ENCODE measurements at regions not wholly inside any gene's neighbourhood (a gene's known extent, or its start where the extent isn't known, plus 50 kb on each side); places are given as distances from the start of the nearest gene placed in this dataset.
"Not testable (repeated sequence)": the region's sequence is repeated elsewhere in the genome, so short reads cannot be mapped to it uniquely, and the experiment has no call there.

GRCh38 chr3:110949194-110949593, 122.4 kb upstream of the NECTIN3 start:
- intact Hi-C loops (cut with micrococcal nuclease; ENCODE audit: unreplicated experiment); H3K4me3 ChIP-seq; in situ Hi-C loops (cut with MboI); H3K27ac ChIP-seq (ENCODE audit: control insufficient read depth, insufficient read depth); H3K4me1 ChIP-seq (ENCODE audit: control insufficient read depth, insufficient read depth, low read length); H3K27me3 ChIP-seq (replicated peaks in 1 of 2; ENCODE audit: control insufficient read depth in 2 of 2, insufficient read depth in 2 of 2, low read length in 1 of 2); H3K36me3 ChIP-seq (ENCODE audit: control insufficient read depth in 2 of 2, insufficient read depth in 2 of 2, low read length in 1 of 2); H2AFZ ChIP-seq (ENCODE audit: control insufficient read depth, low read depth, low read length); H3K9ac ChIP-seq (ENCODE audit: control insufficient read depth, insufficient read depth, low read length); DNase-seq (ENCODE audit: low read depth, low spot score); POLR2A ChIA-PET; H3K9me3 ChIP-seq (replicated peaks; ENCODE audit: control insufficient read depth, insufficient read depth, low read length); SMC1A ChIA-PET (ENCODE audit: uncharacterized antibody, unreplicated experiment); FAIRE-seq; ATAC-seq; H4K20me1 ChIP-seq (ENCODE audit: control insufficient read depth, insufficient read depth); CTCF ChIA-PET; BruUV-seq (replicated peaks); H3K4me2 ChIP-seq (ENCODE audit: control insufficient read depth, insufficient read depth); RAD21 ChIA-PET (ENCODE audit: unreplicated experiment); H3K79me2 ChIP-seq (ENCODE audit: control insufficient read depth, insufficient read depth, low read length): not testable (repeated sequence)
- WGBS (ENCODE audit: insufficient coverage, insufficient replicate concordance, low lambda C conversion rate, missing lambda C conversion rate) = 0% methylated on average over 1 of the region's 1 CpG

- DNase-seq (ENCODE audit: low read depth, low spot score) (no peak), FAIRE-seq (no peak), ATAC-seq (no peak)
- no TSS peak for BruUV-seq (replicated peaks)
- no peak overlapping the region for H3K9ac ChIP-seq (ENCODE audit: control insufficient read depth, insufficient read depth, low read length)
- H4K20me1 ChIP-seq (ENCODE audit: control insufficient read depth, insufficient read depth) = no peaks in the 10 kb centered on the region
- no peaks in the 10 kb centered on the region for H3K79me2 ChIP-seq (ENCODE audit: control insufficient read depth, insufficient read depth, low read length)
- ChIA-PET RAD21 (ENCODE audit: unreplicated experiment) (no interaction called here), POLR2A (no interaction called here), CTCF (no interaction called here), SMC1A (ENCODE audit: uncharacterized antibody, unreplicated experiment) (interaction anchor here (1.3 kb wide), 1 partner anchor 15 kb away, joined by 3 read pairs; no protein-coding TSS in a partner anchor)
- H3K4me2 ChIP-seq (ENCODE audit: control insufficient read depth, insufficient read depth) = no peak overlapping the region
- 9% methylated on average over 4 of the region's 4 CpGs for WGBS (ENCODE audit: insufficient coverage, insufficient replicate concordance, low lambda C conversion rate, missing lambda C conversion rate)
- no peaks in the 10 kb centered on the region for H3K9me3 ChIP-seq (replicated peaks; ENCODE audit: control insufficient read depth, insufficient read depth, low read length)
- no peak overlapping the region for H3K27ac ChIP-seq (ENCODE audit: control insufficient read depth, insufficient read depth)
- in situ Hi-C loops (cut with MboI) (no loop called here), intact Hi-C loops (cut with micrococcal nuclease; ENCODE audit: unreplicated experiment) (no loop called here)
- no peak for TF ChIP-seq YY1 (IDR thresholded peaks at IDR 0.05; ENCODE audit: low read depth, low read length)
- no peak for TF ChIP-seq ZNF274 (IDR thresholded peaks at IDR 0.05; ENCODE audit: insufficient read depth, insufficient read length)
- no peak for TF ChIP-seq ASH2L (IDR thresholded peaks at IDR 0.05; ENCODE audit: borderline replicate concordance, low read depth)
- TF ChIP-seq GATAD2B (conservative IDR thresholded peaks at IDR 0.05; ENCODE audit: low read depth) = no peak
- no peak for TF ChIP-seq IRF3 (IDR thresholded peaks at IDR 0.05)
- TF ChIP-seq STAT3 (IDR thresholded peaks at IDR 0.05; ENCODE audit: low read depth, low read length) = no peak
- TF ChIP-seq BHLHE40 (IDR thresholded peaks at IDR 0.05; ENCODE audit: borderline replicate concordance in 1 of 2, low read depth in 2 of 2, low read length in 1 of 2) = no peak
- no peaks in the 10 kb centered on the region for H3K27me3 ChIP-seq (replicated peaks in 1 of 2; ENCODE audit: control insufficient read depth in 2 of 2, insufficient read depth in 2 of 2, low read length in 1 of 2)
- H3K4me3 ChIP-seq = no peak overlapping the region
- no peaks in the 10 kb centered on the region for H3K36me3 ChIP-seq (ENCODE audit: control insufficient read depth in 2 of 2, insufficient read depth in 2 of 2, low read length in 1 of 2)
- no peaks in the 10 kb centered on the region for H3K4me1 ChIP-seq (ENCODE audit: control insufficient read depth, insufficient read depth, low read length)
- no peak overlapping the region for H2AFZ ChIP-seq (ENCODE audit: control insufficient read depth, low read depth, low read length)
Observed at GRCh38 chr3:110955301-110955880, 116.2 kb upstream of the NECTIN3 start.

All from GM12878 (cell line).